ENCODE measurements at regions not wholly inside any gene's neighbourhood (a gene's known extent, or its start where the extent isn't known, plus 50 kb on each side); places are given as distances from the start of the nearest gene placed in this dataset.

GRCh38 chr1:193538680-193539079 is 352.3 kb upstream of the B3GALT2 start:
- Histone ChIP-seq H3K4me3 (no peak overlapping the region), H3K4me2 (no peak overlapping the region), H3K9me3 (ENCODE audit: insufficient read depth, low read depth) (no peaks in the 10 kb centered on the region; the same call in 1 of the 2 replicates), H3K27me3 (ENCODE audit: insufficient read depth, low read depth) (no peaks in the 10 kb centered on the region), H3K36me3 (ENCODE audit: low read depth) (no peaks in the 10 kb centered on the region), H3K4me1 (replicated peaks; ENCODE audit: insufficient read depth) (peaks cover 13% of the 10 kb centered on the region; the same call in 1 of the 2 replicates), H2AFZ (no peak overlapping the region), H3K27ac (no peak overlapping the region), H3K79me2 (ENCODE audit: low read depth) (no peaks in the 10 kb centered on the region), H4K20me1 (ENCODE audit: insufficient read depth) (no peaks in the 10 kb centered on the region), H3F3A (ENCODE audit: insufficient read depth, low read depth) (no peaks in the 10 kb centered on the region), H3K9me2 (ENCODE audit: insufficient read depth) (no peaks in the 10 kb centered on the region)
- intact Hi-C loops (cut with micrococcal nuclease; ENCODE audit: unreplicated experiment): no loop called here
- no peak for TF ChIP-seq EZH2 (IDR thresholded peaks at IDR 0.05; ENCODE audit: low read depth)
- TF ChIP-seq CTCF (conservative IDR thresholded peaks at IDR 0.05): no peak
- no TSS peak for BruUV-seq (replicated peaks)
- CTCF ChIA-PET: no interaction called here
- no peak for DNase-seq
- POLR2A ChIA-PET (ENCODE audit: unreplicated experiment): no interaction called here

GRCh38 chr1:193538003-193538354 is 351.6 kb upstream of the B3GALT2 start:
- ChIA-PET POLR2A (ENCODE audit: unreplicated experiment) (no interaction called here), CTCF (no interaction called here)
- Histone ChIP-seq H3K4me1 (replicated peaks; ENCODE audit: insufficient read depth) (peaks cover 13% of the 10 kb centered on the region; the same call in 1 of the 2 replicates), H3K27ac (peak overlapping the region; percentile 53), H3K36me3 (ENCODE audit: low read depth) (no peaks in the 10 kb centered on the region), H4K20me1 (ENCODE audit: insufficient read depth) (no peaks in the 10 kb centered on the region), H3K9me2 (ENCODE audit: insufficient read depth) (no peaks in the 10 kb centered on the region), H3K27me3 (ENCODE audit: insufficient read depth, low read depth) (no peaks in the 10 kb centered on the region), H3K9me3 (ENCODE audit: insufficient read depth, low read depth) (no peaks in the 10 kb centered on the region; the same call in 1 of the 2 replicates), H3K4me3 (peak overlapping the region; percentile 34; the same call in 1 of the 2 replicates), H3K79me2 (ENCODE audit: low read depth) (no peaks in the 10 kb centered on the region), H2AFZ (peak overlapping the region; percentile 80), H3F3A (ENCODE audit: insufficient read depth, low read depth) (no peaks in the 10 kb centered on the region), H3K4me2 (peak overlapping the region; percentile 70)
- peak; percentile 18 to 49 for DNase-seq
- BruUV-seq (replicated peaks): no TSS peak
- no peak for TF ChIP-seq EZH2 (IDR thresholded peaks at IDR 0.05; ENCODE audit: low read depth)
- TF ChIP-seq CTCF (conservative IDR thresholded peaks at IDR 0.05): no peak
- intact Hi-C loops (cut with micrococcal nuclease; ENCODE audit: unreplicated experiment): no loop called here

GRCh38 chr1:193537266-193538002 is 351.0 kb upstream of the B3GALT2 start:
- Histone ChIP-seq H3K4me2 (peak overlapping the region; percentile 70), H3F3A (ENCODE audit: insufficient read depth, low read depth) (no peaks in the 10 kb centered on the region), H3K4me1 (replicated peaks; ENCODE audit: insufficient read depth) (peaks cover 13% of the 10 kb centered on the region; the same call in 1 of the 2 replicates), H3K4me3 (peak overlapping the region; percentile 34; the same call in 1 of the 2 replicates), H3K9me2 (ENCODE audit: insufficient read depth) (no peaks in the 10 kb centered on the region), H3K36me3 (ENCODE audit: low read depth) (no peaks in the 10 kb centered on the region), H2AFZ (peak overlapping the region; percentile 80), H4K20me1 (ENCODE audit: insufficient read depth) (no peaks in the 10 kb centered on the region), H3K27ac (peak overlapping the region; percentile 53), H3K9me3 (ENCODE audit: insufficient read depth, low read depth) (no peaks in the 10 kb centered on the region; the same call in 1 of the 2 replicates), H3K27me3 (ENCODE audit: insufficient read depth, low read depth) (no peaks in the 10 kb centered on the region), H3K79me2 (ENCODE audit: low read depth) (no peaks in the 10 kb centered on the region)
- DNase-seq: no peak
- TF ChIP-seq CTCF (conservative IDR thresholded peaks at IDR 0.05) (no peak), EZH2 (IDR thresholded peaks at IDR 0.05; ENCODE audit: low read depth) (no peak)
- intact Hi-C loops (cut with micrococcal nuclease; ENCODE audit: unreplicated experiment): no loop called here
- BruUV-seq (replicated peaks): no TSS peak
- CTCF ChIA-PET: no interaction called here
- POLR2A ChIA-PET (ENCODE audit: unreplicated experiment): no interaction called here

Data from PC-9 (cell line).